Fibroblast of peridontal ligament (primary cell): ENCODE measurements at regions not wholly inside any gene's neighbourhood (a gene's known extent, or its start where the extent isn't known, plus 50 kb on each side); places are given as distances from the start of the nearest gene placed in this dataset.

Source experiments
- DNase-seq: peaks from one replicate; pipeline ENCODE4 v3.0.0-alpha.2; 2010; ENCODE audit errors: extremely low read depth

- no peak for DNase-seq
Observed at GRCh38 chr2:126827371-126827770, 71.3 kb upstream of the TEX51 start.

GRCh38 chr2:126828051-126828450, 70.6 kb upstream of the TEX51 start:
- DNase-seq = no peak

GRCh38 chr2:126828491-126828890, 70.2 kb upstream of the TEX51 start:
- DNase-seq = no peak

GRCh38 chr2:126831234-126832005, 67.3 kb upstream of the TEX51 start:
- DNase-seq = no peak

- no peak for DNase-seq
Observed at GRCh38 chr2:126832014-126832413, 66.7 kb upstream of the TEX51 start.

GRCh38 chr2:126832757-126833156, 65.9 kb upstream of the TEX51 start:
- no peak for DNase-seq

GRCh38 chr2:126834006-126834659, 64.6 kb upstream of the TEX51 start:
- no peak for DNase-seq

- DNase-seq = no peak
Observed at GRCh38 chr2:126835261-126835660, 63.4 kb upstream of the TEX51 start.

- DNase-seq = no peak
Observed at GRCh38 chr2:126835831-126836230, 62.9 kb upstream of the TEX51 start.

GRCh38 chr2:126836761-126837679, 61.7 kb upstream of the TEX51 start:
- DNase-seq = no peak

GRCh38 chr2:126837966-126838715, 60.5 kb upstream of the TEX51 start:
- no peak for DNase-seq

GRCh38 chr2:126838716-126838985, 60.0 kb upstream of the TEX51 start:
- DNase-seq = no peak

GRCh38 chr2:126839796-126840195, 58.9 kb upstream of the TEX51 start:
- DNase-seq = peak; percentile 1

- no peak for DNase-seq
Observed at GRCh38 chr2:126843081-126843480, 55.6 kb upstream of the TEX51 start.

GRCh38 chr2:126846241-126846640, 52.4 kb upstream of the TEX51 start:
- no peak for DNase-seq
